Breast epithelium (tissue), 3 donors: ENCODE measurements at regions not wholly inside any gene's neighbourhood (a gene's known extent, or its start where the extent isn't known, plus 50 kb on each side); places are given as distances from the start of the nearest gene placed in this dataset.

Experiments used
- CTCF ChIP-seq, 3 donors: fragments of 450-650 bp; IDR thresholded peaks; one replicate each; pipeline ENCODE4 v1.5.1; 2016 to 2017; ENCODE audit warnings: antibody characterized with exemption in 3 of 3, mild to moderate bottlenecking in 3 of 3, moderate library complexity in 3 of 3
- POLR2A ChIP-seq: fragments of 450-650 bp; IDR thresholded peaks from one replicate; pipeline ENCODE4 v1.6.1; 2016; ENCODE audit warnings: antibody characterized with exemption, mild to moderate bottlenecking, moderate library complexity
- POLR2AphosphoS5 ChIP-seq, 3 donors: sonication (generic); formaldehyde crosslinking; IDR thresholded peaks; one replicate each; pipeline ENCODE4 v1.6.1; 2017; ENCODE audit warnings: antibody characterized with exemption in 3 of 3

DNA sequence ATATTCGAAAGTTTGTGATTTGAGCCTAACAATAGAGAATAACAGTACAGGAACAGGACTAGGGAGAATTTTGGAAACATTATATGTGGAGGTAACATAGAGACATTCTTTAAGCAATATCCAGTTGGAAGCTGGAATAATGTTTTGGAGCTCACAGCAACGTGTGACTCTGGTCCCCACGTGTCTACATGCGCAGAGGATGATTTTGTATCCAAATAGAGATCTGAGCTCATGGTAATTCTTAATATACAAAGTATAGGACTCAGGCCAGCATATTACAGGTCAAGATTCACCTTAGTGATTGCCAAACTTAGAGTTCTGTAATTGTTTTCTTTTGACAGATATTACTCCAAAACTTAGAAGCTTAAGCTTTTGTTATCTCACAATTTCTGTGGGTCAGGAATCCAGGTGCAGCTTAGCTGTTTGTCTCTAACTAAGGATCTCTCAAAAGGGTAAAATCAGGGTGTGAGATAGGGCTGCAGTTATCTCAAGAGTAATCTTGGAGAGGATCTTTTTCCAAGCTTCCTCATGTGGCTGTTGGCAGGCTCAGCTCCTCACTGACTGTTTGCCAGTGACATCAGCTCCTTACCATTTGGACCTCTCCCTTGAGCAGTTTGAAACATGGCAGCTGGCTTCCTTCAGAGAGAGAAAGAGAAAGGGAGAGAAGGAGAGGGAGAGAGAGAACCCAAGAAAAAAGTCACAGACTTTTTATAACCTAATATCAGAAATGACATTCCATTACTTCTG, 272.0 kb upstream of the ZNF462 start:
- TF ChIP-seq POLR2AphosphoS5 (IDR thresholded peaks at IDR 0.05) (no peak), CTCF (IDR thresholded peaks at IDR 0.05) (no peak), POLR2A (no peak)
